ENCODE measurements at regions not wholly inside any gene's neighbourhood (a gene's known extent, or its start where the extent isn't known, plus 50 kb on each side); places are given as distances from the start of the nearest gene placed in this dataset.

GRCh38 chr2:216792222-216793021 lies 67.4 kb downstream of the TNP1 start:
- peak in 2 of 3 experiments; percentile 34 to 50 for TF ChIP-seq CTCF (optimal IDR thresholded peaks at IDR 0.05 in 1 of 3, IDR thresholded peaks at IDR 0.05 in 1 of 3, conservative IDR thresholded peaks at IDR 0.05 in 1 of 3; ENCODE audit: extremely low read depth in 1 of 3, insufficient read depth in 2 of 3, low read length in 3 of 3)
- no peak for TF ChIP-seq EZH2 (IDR thresholded peaks at IDR 0.05; ENCODE audit: low read length)
